D341Med (cell line): ENCODE measurements at regions not wholly inside any gene's neighbourhood (a gene's known extent, or its start where the extent isn't known, plus 50 kb on each side); places are given as distances from the start of the nearest gene placed in this dataset.

Experiments used
- DNase-seq: peaks from one replicate; pipeline ENCODE4 v3.0.0; 2012; ENCODE audit warnings: low spot score

DNA sequence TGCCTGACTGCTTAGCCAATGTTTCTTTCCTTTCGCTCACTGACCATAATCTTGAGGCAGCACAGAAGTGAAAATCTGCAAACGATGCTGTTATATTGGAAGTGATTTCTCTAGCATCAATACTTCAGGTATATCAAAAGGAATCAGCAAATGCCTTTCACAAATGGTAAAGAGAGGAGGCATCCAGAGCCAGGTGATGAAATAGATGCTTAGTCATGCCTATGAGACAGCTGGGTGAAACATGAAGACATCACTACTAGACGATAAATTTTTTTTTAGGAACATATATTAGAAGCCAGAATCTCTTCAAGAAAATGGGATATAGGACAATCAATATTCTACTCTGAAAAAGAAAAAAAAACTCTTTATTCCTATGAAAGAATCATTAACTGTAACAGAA is 249.2 kb upstream of the SLC39A10 start:
- DNase-seq, result no peak

GRCh38 chr2:195406886-195407603 is 250.0 kb upstream of the SLC39A10 start:
- DNase-seq, result no peak

DNA sequence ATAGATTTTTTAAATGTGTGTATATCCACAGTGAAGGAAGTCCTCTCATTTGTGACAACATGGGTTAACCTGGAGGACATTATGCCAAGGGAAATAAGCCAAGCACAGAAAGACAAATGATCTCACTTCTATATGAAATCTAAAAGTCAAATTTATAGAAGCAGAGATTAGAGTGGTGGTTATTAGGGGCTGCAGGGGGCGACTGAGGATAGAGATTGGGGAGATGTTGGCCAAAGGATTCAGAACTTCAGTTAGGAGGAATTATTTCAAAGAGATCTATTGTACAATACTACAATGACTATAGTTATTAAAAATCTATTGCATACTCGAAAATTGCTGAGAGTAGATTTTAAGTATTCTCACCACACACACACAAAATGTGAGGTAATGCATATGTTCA is 252.4 kb upstream of the SLC39A10 start:
- no peak for DNase-seq

GRCh38 chr2:195396479-195396878 is 260.5 kb upstream of the SLC39A10 start:
- no peak for DNase-seq

GRCh38 chr2:195395362-195395761 is 261.7 kb upstream of the SLC39A10 start:
- DNase-seq, result no peak

DNA sequence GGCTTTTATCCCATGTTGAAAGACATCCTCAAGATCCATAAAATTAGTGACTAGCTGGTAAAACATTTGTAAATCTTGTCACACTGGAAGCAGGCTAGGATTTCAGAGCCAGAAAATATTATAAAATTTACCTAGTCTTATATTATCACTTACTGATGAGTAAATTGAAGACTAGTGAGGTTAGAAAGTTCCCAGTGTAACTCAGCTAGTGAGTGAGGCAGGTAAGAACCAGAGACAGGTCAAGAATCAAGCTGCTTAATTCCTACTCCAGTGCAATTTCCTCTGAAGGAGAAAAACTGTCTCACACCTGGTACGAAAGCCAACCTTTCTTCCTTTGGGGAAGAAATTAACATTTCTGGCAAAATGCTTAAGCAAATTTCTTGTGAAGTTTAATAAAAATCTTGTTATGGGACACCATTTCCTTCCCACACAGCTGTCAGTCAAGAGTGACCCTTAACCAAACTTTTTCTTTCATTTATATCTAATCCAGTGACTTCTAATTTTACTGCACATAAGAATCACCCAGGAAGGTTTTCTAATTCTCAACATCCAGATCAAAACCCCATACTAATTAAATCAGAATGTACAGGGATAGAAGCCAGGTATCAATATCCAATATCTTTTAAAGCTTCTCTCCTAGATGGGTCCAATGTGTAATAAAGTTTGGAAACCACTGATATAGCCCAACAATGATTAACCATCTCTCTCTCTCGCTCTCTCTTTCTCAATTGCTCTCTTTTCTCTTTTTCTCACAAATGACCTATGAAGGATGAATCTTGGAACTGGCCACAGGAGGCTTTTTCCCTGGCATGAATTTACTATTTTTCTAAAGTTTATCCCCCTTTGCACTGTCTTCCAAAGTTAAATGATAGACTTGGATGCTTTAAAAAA is 264.3 kb upstream of the SLC39A10 start:
- no peak for DNase-seq

GRCh38 chr2:195390686-195391321 is 266.2 kb upstream of the SLC39A10 start:
- DNase-seq, result no peak

DNA sequence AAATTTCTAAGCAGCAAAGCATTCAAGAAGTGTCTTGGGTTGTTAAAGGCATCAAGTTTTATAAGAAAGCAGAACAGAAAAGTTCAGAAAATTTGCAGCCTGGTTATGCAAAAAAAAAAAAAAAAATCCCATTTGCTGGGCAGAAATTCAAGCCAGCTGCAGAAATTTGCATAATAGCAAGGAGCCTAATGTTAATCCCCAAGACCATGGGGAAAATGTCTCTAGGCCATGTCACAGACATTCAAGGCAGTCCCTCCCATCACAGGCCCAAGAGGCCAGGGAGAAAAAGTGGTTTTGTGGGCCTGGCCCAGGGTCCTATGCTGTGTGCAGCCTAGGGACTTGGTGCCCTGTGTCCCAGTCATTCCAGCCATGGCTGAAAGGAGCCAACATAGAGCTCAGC is 269.0 kb upstream of the SLC39A10 start:
- DNase-seq, result no peak

DNA sequence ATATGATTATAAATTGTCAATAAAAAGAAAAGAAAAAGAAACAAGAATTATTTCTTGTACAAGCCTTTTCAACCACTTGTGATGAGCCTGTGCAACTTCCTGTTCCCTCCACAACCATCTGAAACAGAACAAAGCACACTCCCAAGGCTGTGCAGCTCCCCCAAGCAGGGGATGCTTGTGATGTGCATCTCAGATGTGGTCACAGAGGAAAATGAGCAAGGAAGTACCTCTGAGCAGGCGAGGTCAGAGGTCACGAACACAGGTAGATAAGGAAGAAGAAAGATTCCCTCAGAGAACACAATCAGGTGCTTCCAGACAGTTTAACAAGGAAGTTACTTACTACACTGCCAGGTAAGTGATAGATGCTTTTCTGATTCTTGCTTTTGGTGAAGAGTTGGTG is 274.8 kb upstream of the SLC39A10 start:
- DNase-seq, result no peak

- no peak for DNase-seq
Measured at GRCh38 chr2:195370167-195370943, 286.7 kb upstream of the SLC39A10 start.

- no peak for DNase-seq
Measured at GRCh38 chr2:195369218-195369587, 287.8 kb upstream of the SLC39A10 start.

DNA sequence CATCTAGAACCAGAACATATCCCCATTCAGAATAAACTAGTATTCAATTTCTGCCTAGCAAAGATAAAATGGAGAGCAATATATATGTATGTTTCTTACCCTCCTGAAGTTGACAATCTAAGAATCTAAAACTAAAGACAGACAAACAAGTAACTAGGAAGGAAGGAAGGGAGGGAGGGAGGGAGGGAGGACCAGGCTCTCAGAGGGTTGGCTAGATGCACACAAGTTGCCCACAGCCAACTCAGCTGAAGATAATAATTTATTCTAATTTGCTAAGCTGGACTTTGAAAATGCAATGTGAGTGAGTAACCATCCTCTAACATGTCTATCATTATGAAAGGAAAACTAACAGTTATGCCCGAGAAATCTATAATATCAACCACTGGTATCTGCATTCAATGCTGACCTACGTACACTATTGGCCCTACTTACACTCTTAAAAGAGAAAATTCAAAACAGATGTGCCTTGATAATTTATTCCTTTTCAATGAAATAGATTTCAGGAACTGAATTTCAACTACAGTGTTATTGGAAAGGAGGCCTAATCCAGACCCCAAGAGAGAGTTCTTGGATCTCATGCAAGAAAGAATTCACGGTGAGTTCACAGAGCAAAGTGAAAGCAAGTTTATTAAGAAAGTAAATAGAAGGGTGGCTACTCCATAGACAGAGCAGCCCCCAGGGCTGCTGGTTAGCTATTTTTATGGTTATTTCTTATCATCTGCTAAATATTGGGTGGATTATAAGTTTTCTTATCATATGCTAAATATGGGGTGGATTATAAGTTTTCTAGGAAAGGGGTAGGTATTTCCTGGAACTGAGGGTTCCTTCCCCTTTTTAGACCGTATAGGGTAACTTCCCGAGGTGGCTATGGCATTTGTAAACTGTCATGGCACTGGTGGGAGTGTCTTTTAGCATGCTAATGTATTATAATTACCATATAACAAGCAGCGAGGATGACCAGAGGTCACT is 288.5 kb upstream of the SLC39A10 start:
- no peak for DNase-seq

GRCh38 chr2:195367809-195368208 is 289.2 kb upstream of the SLC39A10 start:
- no peak for DNase-seq

- no peak for DNase-seq
Measured at GRCh38 chr2:195364015-195364965, 292.7 kb upstream of the SLC39A10 start.

DNA sequence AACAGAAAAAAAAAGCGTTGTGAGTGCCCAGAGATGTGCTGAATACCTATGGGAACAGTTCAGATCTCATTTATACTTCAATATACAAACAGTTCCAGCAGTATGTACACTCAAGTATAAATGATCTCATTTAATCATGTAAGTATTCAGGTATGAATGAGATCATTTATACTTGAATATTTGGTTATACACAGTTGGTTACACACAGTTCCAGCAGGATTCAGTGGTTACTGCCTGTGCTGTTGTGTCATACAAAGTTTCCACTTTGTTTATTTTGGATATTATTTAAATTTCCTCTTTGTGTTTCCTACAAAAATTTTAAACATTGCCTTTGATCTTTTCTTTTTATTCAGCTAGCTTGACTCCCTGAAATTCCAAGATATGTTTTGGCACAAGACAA is 293.5 kb upstream of the SLC39A10 start:
- no peak for DNase-seq

DNA sequence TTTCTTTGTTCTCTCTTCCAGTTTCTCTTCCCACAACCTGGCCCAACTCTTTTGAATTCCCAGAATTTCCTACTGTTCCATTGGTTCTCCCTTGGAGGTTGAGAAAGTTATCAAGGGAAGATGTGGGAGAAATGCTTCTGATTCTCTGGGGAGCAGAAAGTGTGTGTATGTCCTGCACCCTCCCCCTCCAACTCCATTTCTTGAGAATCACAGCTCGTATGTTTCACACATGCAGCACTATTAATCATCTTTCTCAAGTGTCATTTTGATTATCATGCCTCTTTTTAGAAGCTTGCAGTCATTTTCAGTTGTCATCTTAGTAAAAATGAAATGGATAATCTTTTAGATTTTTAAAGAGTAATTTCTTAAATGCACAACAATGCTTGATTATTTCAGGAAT is 296.8 kb upstream of the SLC39A10 start:
- DNase-seq, result no peak

DNA sequence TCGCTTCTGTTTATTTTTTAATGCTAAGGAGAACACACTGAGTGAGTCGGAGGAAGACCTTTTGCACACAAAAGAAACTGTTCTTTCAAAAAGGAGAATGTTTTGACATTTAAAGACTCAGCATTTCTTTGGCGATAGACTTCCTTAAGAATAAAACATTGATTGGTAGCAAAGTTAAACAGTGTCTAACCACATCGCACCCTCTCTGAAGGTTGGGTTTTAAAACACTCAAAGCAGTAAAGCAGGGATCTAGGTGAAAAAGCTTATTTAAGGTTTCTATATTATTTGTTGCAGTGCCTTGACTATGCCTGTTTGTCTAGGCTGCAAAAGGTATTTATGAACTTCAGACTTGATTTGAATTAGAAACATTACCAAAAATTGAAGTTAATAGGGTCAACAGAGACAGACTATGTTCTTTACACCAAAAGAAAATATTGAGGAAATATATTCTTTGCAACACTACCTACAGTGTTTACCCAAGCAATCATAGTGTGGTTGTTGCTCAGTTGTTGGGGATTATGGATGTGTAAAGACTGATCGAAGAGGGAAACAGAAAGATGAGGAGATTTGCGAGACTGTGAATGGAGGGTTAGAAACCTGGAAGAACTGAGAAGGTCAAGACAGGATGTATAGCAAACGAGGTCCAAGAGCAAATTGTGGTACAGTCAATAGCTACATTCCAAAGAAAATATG is 297.8 kb upstream of the SLC39A10 start:
- DNase-seq, result no peak

DNA sequence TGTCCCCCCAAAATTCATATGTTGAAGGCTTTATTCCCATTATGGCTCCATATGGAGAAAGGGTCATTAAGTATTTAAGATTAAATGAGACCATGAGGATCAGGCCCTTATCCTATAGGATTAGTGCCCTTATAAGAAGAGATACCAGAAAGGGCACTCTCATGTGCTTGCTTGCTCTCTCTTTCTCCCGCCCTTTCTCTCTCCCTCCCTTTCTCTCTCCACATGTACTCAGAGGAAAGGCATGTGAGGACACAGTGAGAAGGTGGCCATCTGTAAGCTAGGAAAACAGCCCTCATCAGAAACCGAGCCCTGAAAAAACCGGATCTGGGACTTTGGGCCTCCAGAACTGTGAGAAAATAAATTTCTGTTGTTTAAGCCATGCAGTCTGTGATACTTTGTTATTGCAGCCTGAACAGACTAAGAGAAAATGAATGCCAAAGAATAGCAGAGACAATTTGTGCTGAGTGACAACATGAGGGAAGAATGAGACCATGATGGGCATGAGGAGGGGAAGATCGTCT is 300.0 kb upstream of the SLC39A10 start:
- DNase-seq, result no peak

GRCh38 chr2:195356026-195356425 is 301.0 kb upstream of the SLC39A10 start:
- no peak for DNase-seq
